ENCODE measurements at regions not wholly inside any gene's neighbourhood (a gene's known extent, or its start where the extent isn't known, plus 50 kb on each side); places are given as distances from the start of the nearest gene placed in this dataset.
"Not testable (repeated sequence)": the region's sequence is repeated elsewhere in the genome, so short reads cannot be mapped to it uniquely, and the experiment has no call there.

- TF ChIP-seq POLR2AphosphoS5 (IDR thresholded peaks at IDR 0.05; ENCODE audit: low read depth, low read length); BACH1 (IDR thresholded peaks at IDR 0.05; ENCODE audit: low read length); TEAD4 (IDR thresholded peaks at IDR 0.05; ENCODE audit: low read depth, low read length): not testable (repeated sequence)
These were observed 3732.0 kb upstream of the OR11H1 start for GRCh38 chr22:11795979-11796378.
